ENCODE measurements at regions not wholly inside any gene's neighbourhood (a gene's known extent, or its start where the extent isn't known, plus 50 kb on each side); places are given as distances from the start of the nearest gene placed in this dataset.
"Not testable (repeated sequence)": the region's sequence is repeated elsewhere in the genome, so short reads cannot be mapped to it uniquely, and the experiment has no call there.

DNA sequence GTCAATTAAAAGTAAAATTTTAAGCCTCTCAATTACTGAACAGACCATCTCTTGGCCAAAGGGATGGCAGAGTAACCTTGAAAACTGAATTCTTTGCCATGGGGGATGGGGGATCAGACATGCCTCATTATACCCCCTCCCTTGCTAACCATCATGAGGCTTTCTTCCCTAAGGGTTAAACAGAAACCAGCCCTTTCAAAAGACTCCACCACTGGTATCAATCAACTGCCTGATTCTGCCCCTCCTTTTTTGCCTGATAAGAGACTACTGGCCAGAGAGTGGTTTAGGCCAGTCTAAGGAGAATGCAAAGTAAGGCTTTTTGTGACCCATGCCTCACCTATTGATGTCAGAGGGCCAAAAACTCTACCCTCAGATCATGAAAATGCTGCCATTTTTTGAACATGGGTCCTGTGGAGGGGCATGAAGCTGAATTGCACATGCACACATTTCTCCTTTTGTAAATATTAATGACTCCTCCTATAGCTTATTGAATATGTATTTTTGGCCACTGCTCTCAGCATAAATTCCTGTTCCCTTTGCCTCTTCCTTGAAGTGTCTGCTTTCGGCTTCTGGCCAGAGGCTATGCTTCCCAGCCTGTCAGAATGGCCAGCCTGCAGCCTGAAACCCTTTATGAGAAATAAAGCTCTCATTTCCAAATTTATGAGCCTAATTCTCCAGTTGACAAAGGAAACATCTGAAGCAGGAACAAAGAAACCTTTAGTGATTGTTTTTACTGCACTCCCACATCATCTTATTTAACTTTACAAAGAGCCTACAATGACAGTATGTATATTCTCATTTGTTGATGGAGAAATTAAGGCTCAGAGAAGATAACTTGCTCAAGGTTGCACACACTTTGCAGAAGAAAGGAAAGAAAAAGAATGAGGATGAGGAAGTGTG is 270.7 kb upstream of the CELF4 start:
- Histone ChIP-seq H3K27ac (ENCODE audit: low read depth) (no peak overlapping the region), H3K4me1 (ENCODE audit: insufficient read depth) (no peaks in the 10 kb centered on the region), H3K36me3 (ENCODE audit: insufficient read depth) (no peaks in the 10 kb centered on the region), H3K4me3 (ENCODE audit: low read depth, low read length) (no peak overlapping the region)
- WGBS = 81% methylated on average over 1 of the region's 1 CpG
- no peak for DNase-seq (ENCODE audit: extremely low spot score)

DNA sequence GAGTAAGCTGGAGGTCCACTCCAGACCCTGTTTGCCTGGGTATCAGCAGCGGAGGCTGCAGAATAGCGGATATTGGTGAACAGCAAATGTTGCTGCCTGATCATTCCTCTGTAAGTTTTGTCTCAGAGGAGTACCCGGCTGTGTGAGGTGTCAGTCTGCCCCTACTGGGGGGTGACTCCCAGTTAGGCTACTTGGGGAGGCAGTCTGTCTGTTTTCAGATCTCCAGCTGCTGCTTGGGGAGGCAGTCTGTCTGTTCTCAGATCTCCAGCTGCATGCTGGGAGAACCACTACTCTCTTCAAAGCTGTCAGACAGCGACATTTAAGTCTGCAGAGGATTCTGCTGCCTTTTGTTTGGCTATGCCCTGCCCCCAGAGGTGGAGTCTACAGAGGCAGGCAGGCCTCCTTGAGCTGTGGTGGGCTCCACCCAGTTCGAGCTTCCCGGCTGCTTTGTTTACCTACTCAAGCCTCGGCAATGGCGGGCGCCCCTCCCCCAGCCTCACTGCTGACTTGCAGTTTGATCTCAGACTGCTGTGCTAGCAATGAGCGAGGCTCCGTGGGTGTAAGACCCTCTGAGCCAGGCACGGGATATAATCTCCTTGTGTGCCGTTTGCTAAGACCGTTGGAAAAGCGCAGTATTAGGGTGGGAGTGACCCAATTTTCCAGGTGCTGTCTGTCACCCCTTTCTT is 266.6 kb upstream of the CELF4 start:
- 93% methylated on average over 15 of the region's 15 CpGs for WGBS
- H3K4me3 ChIP-seq (ENCODE audit: low read depth, low read length); H3K36me3 ChIP-seq (ENCODE audit: insufficient read depth); H3K4me1 ChIP-seq (ENCODE audit: insufficient read depth); H3K27ac ChIP-seq (ENCODE audit: low read depth); DNase-seq (ENCODE audit: extremely low spot score): not testable (repeated sequence)

DNA sequence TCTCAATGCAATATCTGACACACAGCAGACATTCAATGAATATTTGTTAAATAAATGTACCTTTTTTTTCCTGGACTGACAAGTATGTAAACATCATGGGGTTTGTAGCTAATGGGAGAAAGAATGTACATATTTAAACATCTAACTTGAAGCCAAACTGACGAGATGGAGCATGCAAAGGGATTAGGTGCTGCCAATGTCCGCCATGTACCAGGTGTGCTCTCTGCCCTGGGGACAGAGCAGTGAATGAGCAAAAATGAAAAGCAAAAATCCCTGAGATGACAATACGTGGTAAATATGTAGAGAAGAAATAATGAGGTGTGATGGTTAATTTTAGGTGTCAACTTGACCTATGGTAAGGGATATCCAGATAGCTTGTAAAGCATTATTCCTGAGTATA is 247.4 kb upstream of the CELF4 start:
- WGBS = 68% methylated on average over 3 of the region's 3 CpGs
- Histone ChIP-seq H3K27ac (ENCODE audit: low read depth) (no peak overlapping the region), H3K36me3 (ENCODE audit: insufficient read depth) (no peaks in the 10 kb centered on the region), H3K4me1 (ENCODE audit: insufficient read depth) (no peaks in the 10 kb centered on the region), H3K4me3 (ENCODE audit: low read depth, low read length) (no peak overlapping the region)
- DNase-seq (ENCODE audit: extremely low spot score) = no peak

DNA sequence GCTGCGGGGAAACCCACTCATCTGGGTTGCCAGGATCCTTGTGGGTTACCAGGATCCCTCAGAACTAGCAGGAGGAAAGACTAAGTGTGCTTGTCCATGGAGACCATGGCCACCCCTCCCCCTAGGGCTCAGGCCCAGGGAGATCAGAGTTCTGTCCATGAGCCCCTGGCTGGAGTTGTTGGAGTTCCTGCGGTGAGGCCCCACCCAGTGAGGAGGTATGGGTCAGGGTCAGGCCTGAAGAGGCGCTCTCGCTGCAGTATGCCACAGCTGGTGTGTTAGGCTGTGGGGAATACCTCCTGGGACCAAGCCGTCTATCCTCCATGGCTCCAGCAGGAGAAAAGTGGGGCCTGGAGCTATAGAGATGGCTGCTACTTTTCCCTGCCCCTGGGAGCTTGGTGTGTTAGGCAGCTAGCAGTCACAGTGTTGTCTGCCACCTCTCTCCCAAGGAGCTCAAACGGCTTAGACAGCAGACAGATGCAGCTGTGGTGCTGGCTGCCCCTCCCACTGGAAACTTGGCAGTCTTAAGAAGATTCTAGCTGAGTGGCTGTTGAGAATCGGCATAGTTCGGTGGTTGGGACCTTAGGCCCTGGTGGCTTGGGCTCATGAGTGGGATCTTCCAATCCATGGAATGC is 240.3 kb upstream of the CELF4 start:
- Histone ChIP-seq H3K4me1 (ENCODE audit: insufficient read depth) (no peaks in the 10 kb centered on the region), H3K27ac (ENCODE audit: low read depth) (no peak overlapping the region), H3K36me3 (ENCODE audit: insufficient read depth) (no peaks in the 10 kb centered on the region), H3K4me3 (ENCODE audit: low read depth, low read length) (no peak overlapping the region)
- DNase-seq (ENCODE audit: extremely low spot score) = no peak
- 82% methylated on average over 8 of the region's 8 CpGs for WGBS

DNA sequence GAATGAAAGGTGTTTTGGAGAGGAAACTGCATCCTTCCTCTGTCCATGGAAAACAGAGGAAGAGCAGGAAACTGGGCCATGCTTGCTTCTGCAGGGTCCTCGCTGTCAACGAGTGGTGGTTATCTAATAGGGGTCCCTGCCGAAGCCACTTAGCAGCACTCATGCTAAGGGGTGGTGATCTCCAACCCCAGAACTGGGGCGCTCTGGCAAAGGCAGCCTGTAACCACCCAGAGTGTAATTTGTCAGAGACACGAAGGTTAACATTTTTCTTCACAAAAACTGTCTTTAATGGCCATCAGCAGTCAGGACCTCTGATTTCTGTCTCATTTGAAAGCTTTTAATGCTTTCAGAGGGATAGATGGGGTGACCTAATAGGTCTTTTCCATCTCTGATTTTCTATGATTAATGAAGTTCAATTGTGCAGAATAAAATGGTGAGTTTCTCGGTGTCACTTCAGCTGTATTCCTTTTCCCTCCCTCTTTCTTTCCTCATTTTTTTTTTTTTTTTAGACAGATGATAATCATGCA is 231.3 kb upstream of the CELF4 start:
- 83% methylated on average over 6 of the region's 6 CpGs for WGBS

DNA sequence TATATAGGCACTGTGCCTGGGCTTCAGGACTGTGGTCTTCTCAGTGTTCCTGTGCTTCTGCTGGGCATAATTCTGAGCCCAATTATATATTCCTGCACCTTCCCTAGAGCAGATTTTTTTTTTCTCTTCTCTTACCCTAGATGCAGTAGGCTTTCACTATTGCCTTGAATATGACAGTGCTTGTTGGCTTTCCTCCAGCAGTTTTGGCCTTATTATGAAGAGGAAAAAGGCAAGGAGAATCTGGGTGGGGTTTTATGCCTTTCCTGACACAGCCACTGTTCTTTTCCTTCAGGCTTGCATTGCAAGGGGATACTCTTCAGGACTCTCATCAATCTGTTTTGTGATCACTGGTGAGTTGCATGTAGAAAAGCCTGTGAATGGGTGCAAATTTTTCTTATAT is 221.9 kb upstream of the CELF4 start:
- Histone ChIP-seq H3K4me1 (ENCODE audit: insufficient read depth) (no peaks in the 10 kb centered on the region), H3K36me3 (ENCODE audit: insufficient read depth) (no peaks in the 10 kb centered on the region), H3K27ac (ENCODE audit: low read depth) (no peak overlapping the region), H3K4me3 (ENCODE audit: low read depth, low read length) (no peak overlapping the region)
- no peak for DNase-seq (ENCODE audit: extremely low spot score)

More for the DNA sequence above, 231.3 kb upstream of the CELF4 start:
- Histone ChIP-seq H3K36me3 (ENCODE audit: insufficient read depth) (no peaks in the 10 kb centered on the region), H3K4me3 (ENCODE audit: low read depth, low read length) (no peak overlapping the region), H3K27ac (ENCODE audit: low read depth) (no peak overlapping the region), H3K4me1 (ENCODE audit: insufficient read depth) (no peaks in the 10 kb centered on the region)
- DNase-seq (ENCODE audit: extremely low spot score) = no peak

DNA sequence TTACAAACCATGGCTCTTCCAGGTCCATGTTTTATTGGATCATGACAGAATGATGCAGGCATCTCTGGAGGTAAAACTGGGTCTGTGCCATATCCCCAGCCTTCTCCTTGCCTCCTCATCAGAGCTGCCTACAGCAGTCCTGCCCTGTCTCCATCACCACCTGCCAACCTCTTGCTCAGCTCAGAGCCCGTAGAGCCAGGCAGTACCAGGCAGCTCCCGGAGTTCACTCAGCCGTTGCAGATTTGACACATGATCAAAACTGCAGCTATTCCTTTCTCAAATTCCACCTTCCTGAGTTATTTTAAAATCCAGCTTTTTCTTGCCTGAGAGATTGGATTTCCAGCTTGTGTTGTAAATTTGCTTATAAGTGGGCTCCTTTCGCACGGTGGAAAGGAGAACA is 218.2 kb upstream of the CELF4 start:
- H3K4me1 ChIP-seq (ENCODE audit: insufficient read depth) = no peaks in the 10 kb centered on the region
- WGBS = 54% methylated on average over 5 of the region's 5 CpGs
- no peak overlapping the region for H3K4me3 ChIP-seq (ENCODE audit: low read depth, low read length)
- no peaks in the 10 kb centered on the region for H3K36me3 ChIP-seq (ENCODE audit: insufficient read depth)
- H3K27ac ChIP-seq (ENCODE audit: low read depth) = no peak overlapping the region
- DNase-seq (ENCODE audit: extremely low spot score) = no peak

DNA sequence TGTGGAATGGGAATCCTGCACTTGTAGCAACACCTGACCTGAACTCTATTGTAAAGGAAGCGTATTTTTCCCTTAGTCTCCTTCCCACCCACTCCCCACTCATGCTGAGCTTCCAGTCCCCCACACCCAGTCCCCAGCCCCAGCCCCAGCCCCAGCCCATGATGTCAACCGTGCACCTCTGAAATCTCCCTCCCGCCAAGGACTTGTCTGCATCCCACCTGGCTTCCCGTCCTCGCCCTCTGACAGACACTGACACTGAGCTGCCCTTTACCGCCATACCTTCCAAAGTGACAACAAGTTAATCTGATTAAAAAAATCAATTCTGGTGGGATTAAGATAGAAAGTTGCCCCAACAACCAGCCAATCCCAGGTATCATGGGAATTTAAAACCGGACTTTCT is 213.6 kb upstream of the CELF4 start:
- Histone ChIP-seq H3K4me3 (ENCODE audit: low read depth, low read length) (no peak overlapping the region), H3K36me3 (ENCODE audit: insufficient read depth) (no peaks in the 10 kb centered on the region), H3K4me1 (ENCODE audit: insufficient read depth) (no peaks in the 10 kb centered on the region), H3K27ac (ENCODE audit: low read depth) (no peak overlapping the region)
- WGBS = 83% methylated on average over 7 of the region's 7 CpGs
- no peak for DNase-seq (ENCODE audit: extremely low spot score)

DNA sequence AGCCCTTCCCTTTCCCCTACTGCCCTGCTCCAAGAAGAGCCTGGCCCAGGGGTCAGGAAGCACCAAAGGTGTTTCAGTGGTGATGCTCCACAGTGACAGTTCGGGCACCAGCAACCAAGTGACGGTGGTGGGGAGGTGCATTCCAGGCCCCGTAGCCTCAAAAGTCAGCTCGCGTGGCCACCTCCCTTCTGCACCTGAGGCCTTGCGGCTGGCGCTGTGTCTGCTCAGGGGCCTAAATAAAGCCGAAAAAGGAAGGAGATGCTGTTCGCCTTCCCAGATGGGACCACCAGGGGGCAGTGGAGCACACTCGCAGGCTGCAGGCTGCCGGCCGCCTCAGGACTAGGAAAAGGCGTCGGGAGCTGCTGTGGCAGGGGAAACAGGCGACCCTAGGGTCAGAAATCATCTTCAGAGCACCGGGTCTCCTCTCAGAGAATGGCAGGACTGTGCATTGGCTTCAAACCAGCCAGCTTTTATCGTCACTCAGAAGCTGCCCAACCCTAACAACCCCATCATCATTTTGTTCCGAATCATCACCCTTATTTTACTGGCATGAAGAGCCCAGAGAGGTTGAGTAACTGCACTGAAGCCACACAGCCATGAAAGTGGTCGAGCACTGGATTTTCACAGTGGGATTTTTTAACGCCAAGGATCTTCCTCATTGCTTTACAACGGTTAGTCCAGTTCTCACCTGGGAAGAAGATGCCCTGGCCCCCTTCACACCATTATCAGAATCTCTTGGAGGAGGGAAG is 213.0 kb upstream of the CELF4 start:
- Histone ChIP-seq H3K27ac (ENCODE audit: low read depth) (no peak overlapping the region), H3K36me3 (ENCODE audit: insufficient read depth) (no peaks in the 10 kb centered on the region), H3K4me3 (ENCODE audit: low read depth, low read length) (no peak overlapping the region), H3K4me1 (ENCODE audit: insufficient read depth) (no peaks in the 10 kb centered on the region)
- 24% methylated on average over 21 of the region's 21 CpGs for WGBS
- no peak for DNase-seq (ENCODE audit: extremely low spot score)

DNA sequence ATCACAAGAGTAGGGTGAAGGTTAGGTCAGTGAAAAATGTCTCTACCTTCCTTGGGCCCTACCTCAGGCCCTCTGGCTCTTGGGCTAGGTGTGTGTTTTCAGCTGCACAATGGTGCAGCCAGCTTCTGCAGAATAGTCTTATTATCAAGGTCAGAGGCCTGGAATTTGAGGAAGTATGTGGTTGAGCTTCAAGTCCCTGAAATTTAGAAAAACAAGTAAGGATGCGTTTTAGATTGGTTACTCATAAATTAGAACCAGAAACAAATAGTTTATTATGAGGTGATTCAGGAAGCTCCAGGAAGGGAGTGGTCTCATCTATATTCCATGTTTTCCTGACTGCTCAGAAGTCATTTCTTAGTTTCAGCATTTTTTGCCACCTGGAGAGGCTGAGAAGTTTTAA is 204.2 kb upstream of the CELF4 start:
- Histone ChIP-seq H3K4me1 (ENCODE audit: insufficient read depth) (no peaks in the 10 kb centered on the region), H3K27ac (ENCODE audit: low read depth) (no peak overlapping the region), H3K4me3 (ENCODE audit: low read depth, low read length) (no peak overlapping the region), H3K36me3 (ENCODE audit: insufficient read depth) (no peaks in the 10 kb centered on the region)
- 67% methylated on average over 1 of the region's 1 CpG for WGBS
- no peak for DNase-seq (ENCODE audit: extremely low spot score)

DNA sequence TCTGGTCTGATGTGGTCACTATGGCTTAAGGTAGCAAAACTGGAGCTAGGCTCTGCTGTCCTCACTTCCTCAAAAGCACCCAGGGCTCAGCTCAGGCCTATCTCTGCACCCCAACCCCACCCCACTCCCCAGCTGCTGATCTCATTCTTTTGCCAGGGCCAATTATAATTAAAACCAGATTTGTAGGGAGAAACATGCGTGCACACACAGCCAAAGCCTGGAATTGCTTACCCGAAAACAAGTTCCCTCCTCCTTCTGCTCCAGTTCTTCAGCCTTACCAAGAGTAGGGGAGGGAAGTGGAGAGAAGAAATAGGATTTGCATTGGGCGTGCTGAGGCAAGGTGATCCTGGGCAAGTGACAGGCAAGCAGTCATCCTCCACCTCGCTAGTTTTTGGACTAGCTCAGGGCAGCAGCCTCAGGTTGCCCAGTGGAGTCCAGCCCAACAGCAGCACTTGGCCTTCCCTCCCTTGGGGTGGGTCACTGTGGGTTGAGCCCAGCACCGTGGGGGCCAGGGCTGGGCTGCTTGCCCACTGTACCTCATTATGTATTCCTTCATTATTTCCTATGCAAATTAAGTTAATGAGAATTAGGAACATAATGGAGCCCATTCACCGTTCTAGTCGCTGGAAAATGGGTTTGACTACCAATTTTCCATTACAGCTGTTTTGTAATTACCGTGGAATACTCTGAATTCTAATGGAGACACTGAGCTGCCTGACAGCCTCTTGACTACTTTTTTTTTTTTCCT is 199.1 kb upstream of the CELF4 start:
- WGBS = 76% methylated on average over 8 of the region's 8 CpGs
- DNase-seq (ENCODE audit: extremely low spot score) = no peak
- no peaks in the 10 kb centered on the region for H3K36me3 ChIP-seq (ENCODE audit: insufficient read depth)
- H3K27ac ChIP-seq (ENCODE audit: low read depth) = no peak overlapping the region
- H3K4me1 ChIP-seq (ENCODE audit: insufficient read depth) = no peaks in the 10 kb centered on the region
- no peak overlapping the region for H3K4me3 ChIP-seq (ENCODE audit: low read depth, low read length)

DNA sequence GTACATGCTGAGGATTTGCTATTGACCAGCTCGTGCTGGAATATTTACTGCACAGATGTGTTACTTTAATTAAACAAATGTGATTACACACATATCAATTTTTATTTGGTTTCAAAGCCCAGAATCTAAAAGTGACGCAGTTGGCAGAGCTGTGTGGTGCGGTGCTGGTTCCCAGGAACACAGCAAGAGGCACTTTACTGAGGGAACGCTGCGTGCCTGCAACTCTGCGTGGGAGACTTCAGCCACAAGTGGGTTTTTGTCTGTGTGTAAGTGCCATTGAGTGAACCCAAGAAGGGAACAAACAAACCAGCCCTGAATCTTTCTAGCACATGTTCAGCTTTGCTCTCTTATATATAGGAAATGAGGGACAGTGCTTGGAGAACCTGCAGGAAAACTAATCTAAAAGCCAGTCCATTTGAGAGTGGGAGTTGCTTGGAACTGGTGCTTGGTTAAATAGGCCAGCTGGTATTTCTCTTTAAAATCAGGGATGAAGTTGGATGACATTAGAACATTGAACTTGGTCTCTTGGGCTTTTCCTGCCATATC is 196.6 kb upstream of the CELF4 start:
- Histone ChIP-seq H3K4me1 (ENCODE audit: insufficient read depth) (no peaks in the 10 kb centered on the region), H3K27ac (ENCODE audit: low read depth) (no peak overlapping the region), H3K36me3 (ENCODE audit: insufficient read depth) (no peaks in the 10 kb centered on the region), H3K4me3 (ENCODE audit: low read depth, low read length) (no peak overlapping the region)
- 86% methylated on average over 6 of the region's 6 CpGs for WGBS
- no peak for DNase-seq (ENCODE audit: extremely low spot score)

DNA sequence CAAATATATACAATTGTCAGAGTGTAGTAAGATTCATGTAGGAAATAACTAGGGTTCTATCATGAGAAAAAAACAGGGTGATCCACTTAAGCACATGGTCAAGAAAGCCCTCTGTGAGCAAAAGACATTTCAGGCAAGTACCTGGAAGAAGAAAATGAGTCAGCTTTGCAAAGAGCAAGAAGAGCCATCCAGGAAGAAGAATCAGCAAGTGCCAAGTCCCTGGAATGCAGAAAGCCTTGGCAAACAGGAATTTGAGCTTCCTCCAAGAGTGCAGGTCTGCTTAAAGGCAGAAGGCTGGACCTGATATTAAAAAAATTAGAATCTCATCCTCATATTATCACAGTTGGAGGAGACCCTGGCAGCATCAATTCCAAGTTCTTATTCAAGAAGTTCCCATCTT is 188.5 kb upstream of the CELF4 start:
- H3K36me3 ChIP-seq (ENCODE audit: insufficient read depth) = no peaks in the 10 kb centered on the region
- no peak for DNase-seq (ENCODE audit: extremely low spot score)
- no peak overlapping the region for H3K27ac ChIP-seq (ENCODE audit: low read depth)
- H3K4me1 ChIP-seq (ENCODE audit: insufficient read depth) = no peaks in the 10 kb centered on the region
- no peak overlapping the region for H3K4me3 ChIP-seq (ENCODE audit: low read depth, low read length)
